GM12873 (cell line): ENCODE measurements at regions not wholly inside any gene's neighbourhood (a gene's known extent, or its start where the extent isn't known, plus 50 kb on each side); places are given as distances from the start of the nearest gene placed in this dataset.

Experiments
- TF ChIP-seq, protein P1 (sequence below): IDR thresholded peaks from 2 replicates; pipeline ENCODE4 v1.5.1; 2012; ENCODE audit warnings: low read depth, mild to moderate bottlenecking, moderate library complexity, low read length, control low read depth; ENCODE audit not compliant: insufficient read depth; ENCODE audit errors: missing control alignments

DNA sequence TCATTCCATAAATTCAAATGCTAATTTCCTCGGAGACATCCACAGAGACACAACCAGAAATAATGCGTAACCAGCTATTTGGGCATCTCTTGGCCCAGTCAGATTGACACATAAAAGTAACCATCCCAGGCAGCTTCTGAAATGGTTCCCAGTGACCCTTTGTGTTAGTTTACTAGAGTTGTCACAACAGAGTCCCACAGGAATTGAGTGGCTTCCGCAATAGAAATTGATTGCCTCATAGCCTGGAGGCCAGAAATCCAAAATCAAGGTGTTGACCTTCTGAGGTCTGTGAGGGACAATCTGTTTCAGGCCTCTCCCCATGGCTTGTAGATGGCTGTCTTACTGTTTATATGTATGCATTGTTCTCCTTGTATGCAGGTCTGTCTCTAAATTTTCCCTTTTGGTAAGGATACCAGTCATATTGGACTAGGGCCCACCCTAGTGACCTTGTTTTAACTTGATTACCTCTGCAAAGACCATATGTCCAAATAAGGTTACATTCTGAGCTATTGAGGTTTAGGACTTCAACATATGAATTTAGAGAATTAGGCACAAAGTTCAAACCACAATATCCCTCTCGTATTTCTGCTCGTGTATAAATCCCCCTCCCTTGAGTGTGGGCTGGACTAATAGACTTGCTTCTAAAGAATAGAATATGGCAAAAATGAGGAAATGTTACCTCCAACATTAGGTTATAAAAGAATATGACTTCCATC, 78.2 kb upstream of the FGGY start:
- TF ChIP-seq, protein P1, sequence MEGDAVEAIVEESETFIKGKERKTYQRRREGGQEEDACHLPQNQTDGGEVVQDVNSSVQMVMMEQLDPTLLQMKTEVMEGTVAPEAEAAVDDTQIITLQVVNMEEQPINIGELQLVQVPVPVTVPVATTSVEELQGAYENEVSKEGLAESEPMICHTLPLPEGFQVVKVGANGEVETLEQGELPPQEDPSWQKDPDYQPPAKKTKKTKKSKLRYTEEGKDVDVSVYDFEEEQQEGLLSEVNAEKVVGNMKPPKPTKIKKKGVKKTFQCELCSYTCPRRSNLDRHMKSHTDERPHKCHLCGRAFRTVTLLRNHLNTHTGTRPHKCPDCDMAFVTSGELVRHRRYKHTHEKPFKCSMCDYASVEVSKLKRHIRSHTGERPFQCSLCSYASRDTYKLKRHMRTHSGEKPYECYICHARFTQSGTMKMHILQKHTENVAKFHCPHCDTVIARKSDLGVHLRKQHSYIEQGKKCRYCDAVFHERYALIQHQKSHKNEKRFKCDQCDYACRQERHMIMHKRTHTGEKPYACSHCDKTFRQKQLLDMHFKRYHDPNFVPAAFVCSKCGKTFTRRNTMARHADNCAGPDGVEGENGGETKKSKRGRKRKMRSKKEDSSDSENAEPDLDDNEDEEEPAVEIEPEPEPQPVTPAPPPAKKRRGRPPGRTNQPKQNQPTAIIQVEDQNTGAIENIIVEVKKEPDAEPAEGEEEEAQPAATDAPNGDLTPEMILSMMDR: no peak

DNA sequence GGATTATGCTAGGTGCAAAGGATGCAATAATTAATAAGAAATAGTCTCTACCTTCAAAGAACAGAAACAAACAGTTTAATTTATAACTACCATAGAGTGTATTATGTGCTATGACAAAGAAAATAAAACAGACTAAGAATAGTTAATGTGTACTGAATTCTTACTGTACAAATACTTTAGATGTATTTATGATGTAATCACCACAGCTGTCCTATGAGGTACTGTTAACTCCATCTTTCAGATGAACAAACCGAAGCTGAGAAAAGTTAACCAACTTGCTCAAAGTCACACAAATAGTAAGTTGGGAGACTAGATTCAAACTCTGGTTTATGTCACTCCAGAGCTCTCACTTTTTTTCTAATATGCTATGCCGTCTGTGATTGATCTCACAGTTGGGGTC, 77.0 kb upstream of the FGGY start:
- TF ChIP-seq, protein P1: no peak

DNA sequence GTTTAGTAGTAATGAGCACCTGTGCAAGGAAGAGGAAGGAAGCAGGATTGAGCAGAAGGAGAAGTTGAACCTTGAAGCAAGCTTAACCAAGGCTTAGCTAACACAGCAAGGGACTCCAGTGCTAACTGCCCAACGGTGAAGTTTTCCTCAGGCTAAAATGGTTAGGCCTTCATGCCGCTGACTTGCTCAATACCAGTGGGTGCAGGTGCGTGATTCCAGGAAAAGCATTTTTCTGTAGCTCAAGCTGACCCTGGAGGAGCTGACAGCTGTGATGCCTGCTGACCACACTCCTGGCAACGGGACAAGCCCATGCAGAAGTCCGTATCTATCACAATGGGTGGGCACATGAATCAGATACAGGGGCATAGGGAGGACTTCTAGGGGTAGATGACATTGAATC, 76.5 kb upstream of the FGGY start:
- TF ChIP-seq, protein P1: no peak

DNA sequence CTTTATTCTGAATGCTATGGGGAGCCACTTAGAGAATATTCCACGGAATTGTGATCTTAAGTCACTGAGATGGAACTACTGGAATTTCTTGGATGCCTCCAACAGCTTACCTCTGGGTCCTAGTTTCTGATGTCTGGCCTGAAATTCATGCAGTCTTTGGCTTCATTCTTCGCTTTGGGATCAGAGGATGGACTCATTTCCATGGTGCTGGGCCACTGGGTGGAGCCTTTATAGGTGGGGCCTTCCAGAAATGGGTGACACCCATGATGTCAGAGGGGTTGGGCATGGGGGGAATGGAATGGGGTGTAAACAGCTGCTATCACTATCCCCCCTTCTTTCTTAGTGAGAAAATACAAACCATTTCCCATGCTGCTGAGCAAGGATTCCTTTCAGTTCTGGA, 73.7 kb upstream of the FGGY start:
- TF ChIP-seq, protein P1: no peak

DNA sequence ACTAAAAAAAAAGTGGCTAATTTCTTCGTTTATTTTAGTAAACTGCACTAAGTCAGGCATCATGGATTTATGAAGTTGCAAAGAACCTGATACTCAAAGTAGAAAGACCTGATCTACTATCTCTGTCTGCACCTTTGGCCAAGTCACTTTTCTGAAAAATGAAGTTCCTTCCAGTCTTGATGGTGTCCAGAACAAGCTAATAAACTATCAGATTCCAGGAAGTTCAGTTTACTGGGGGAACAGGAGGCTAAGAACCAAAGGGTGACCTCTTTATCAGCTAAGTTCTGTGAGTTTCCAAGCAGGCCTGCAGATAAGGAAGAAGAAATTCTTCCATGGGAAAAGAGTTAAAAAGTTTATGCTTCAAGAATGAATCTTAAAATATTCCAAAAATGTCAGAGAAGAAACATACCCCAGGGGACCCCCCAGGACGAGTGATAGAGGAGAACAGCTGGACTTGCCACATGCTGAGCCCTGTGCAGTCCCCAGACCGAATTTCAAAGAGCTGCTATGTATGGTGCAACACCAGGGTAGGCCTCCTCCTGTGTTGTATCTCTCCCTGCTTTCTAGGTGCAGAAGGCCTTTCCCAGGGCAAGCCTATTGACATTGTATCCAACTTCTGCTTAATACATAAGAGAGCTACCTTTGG, 72.8 kb upstream of the FGGY start:
- TF ChIP-seq, protein P1: no peak

DNA sequence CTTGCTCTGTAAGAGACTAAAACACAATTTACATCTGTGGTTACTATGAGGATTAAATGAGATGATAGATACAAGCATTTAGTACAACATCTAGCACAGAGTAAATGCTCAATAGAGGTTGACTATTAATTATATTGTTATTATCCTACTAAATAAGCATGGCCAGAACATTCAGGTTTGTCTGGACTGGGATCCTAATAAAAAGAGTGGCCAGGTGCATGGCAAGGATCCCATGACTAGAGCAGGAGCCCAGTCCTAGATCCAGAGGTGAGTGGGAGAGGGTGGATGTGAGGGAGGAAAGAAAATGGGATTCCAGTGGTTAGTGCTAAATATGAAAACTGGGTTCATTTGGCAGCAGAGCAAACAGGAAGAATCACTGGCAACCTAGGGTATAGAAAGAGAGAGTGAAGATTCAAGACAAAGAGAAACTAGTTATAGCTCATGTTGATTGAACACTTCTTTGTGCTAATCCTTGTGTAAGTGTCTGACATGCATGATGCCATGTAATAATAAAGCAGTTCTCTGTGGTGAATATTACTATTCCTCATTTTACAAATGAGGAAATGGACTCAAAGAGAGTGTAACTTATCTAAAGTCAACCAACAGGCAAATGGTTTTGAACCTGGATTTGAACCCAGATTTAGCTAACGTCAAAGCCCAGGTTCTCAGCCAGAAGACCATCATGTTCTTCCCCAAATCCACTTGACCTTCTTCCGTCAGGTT, 71.1 kb upstream of the FGGY start:
- TF ChIP-seq, protein P1: no peak

DNA sequence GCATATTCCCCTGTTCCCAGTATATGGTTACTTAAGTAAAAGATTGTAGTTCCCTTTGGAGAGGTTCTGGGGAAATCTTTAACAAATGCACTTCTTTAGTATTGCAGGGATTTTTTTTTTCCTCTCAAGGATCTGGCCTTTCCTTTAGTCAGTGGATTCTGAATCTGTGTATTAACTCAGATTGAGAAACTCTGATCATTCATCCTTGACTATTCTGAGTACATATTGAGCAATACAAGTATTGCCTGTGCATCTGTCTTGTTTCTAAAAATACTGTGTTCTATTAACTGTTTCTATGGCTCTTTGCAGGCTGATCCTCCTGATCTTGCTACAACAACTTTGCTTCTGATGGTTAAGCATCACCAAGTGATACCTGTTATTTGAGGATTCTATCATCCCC, 67.8 kb upstream of the FGGY start:
- TF ChIP-seq, protein P1: no peak
